Activated T-cell treated with anti-CD3 and anti-CD28 coated beads, Interleukin-2, amount 50 U/mL, for 1 hour (primary cell): ENCODE measurements at regions not wholly inside any gene's neighbourhood (a gene's known extent, or its start where the extent isn't known, plus 50 kb on each side); places are given as distances from the start of the nearest gene placed in this dataset.
"Not testable (repeated sequence)": the region's sequence is repeated elsewhere in the genome, so short reads cannot be mapped to it uniquely, and the experiment has no call there.

Experiments
- DNase-seq: peaks from one replicate; pipeline ENCODE4 v3.0.0-alpha.2; 2020

- DNase-seq, result no peak
These were observed 275.7 kb upstream of the C1orf174 start for GRCh38 chr1:4175566-4176405.

GRCh38 chr1:4176841-4177240 is 276.8 kb upstream of the C1orf174 start:
- no peak for DNase-seq

GRCh38 chr1:4177425-4178150 is 277.5 kb upstream of the C1orf174 start:
- no peak for DNase-seq

- DNase-seq, result no peak
These were observed 278.5 kb upstream of the C1orf174 start for GRCh38 chr1:4178501-4179113.

GRCh38 chr1:4179914-4180735 is 280.1 kb upstream of the C1orf174 start:
- no peak for DNase-seq

GRCh38 chr1:4186486-4186885 is 286.4 kb upstream of the C1orf174 start:
- not testable (repeated sequence) for DNase-seq

GRCh38 chr1:4203501-4203900 is 303.4 kb upstream of the C1orf174 start:
- DNase-seq, result no peak

GRCh38 chr1:4207183-4207582 is 307.1 kb upstream of the C1orf174 start:
- no peak for DNase-seq

GRCh38 chr1:4207842-4208692 is 308.0 kb upstream of the C1orf174 start:
- no peak for DNase-seq

- no peak for DNase-seq
These were observed 310.0 kb upstream of the C1orf174 start for GRCh38 chr1:4210043-4210442.

- no peak for DNase-seq
These were observed 312.7 kb upstream of the C1orf174 start for GRCh38 chr1:4212796-4213195.

- no peak for DNase-seq
These were observed 313.4 kb upstream of the C1orf174 start for GRCh38 chr1:4213366-4213973.

- DNase-seq, result no peak
These were observed 314.8 kb upstream of the C1orf174 start for GRCh38 chr1:4214826-4215225.

- no peak for DNase-seq
These were observed 315.3 kb upstream of the C1orf174 start for GRCh38 chr1:4215391-4215790.

GRCh38 chr1:4216231-4216630 is 316.2 kb upstream of the C1orf174 start:
- DNase-seq, result no peak

- no peak for DNase-seq
These were observed 318.5 kb upstream of the C1orf174 start for GRCh38 chr1:4218619-4219018.

GRCh38 chr1:4219111-4219510 is 319.0 kb upstream of the C1orf174 start:
- DNase-seq, result no peak

- no peak for DNase-seq
These were observed 319.8 kb upstream of the C1orf174 start for GRCh38 chr1:4219826-4220225.

GRCh38 chr1:4220362-4220761 is 320.3 kb upstream of the C1orf174 start:
- DNase-seq, result no peak

- DNase-seq, result no peak
These were observed 321.0 kb upstream of the C1orf174 start for GRCh38 chr1:4221107-4221506.

- DNase-seq, result no peak
These were observed 324.8 kb upstream of the C1orf174 start for GRCh38 chr1:4224684-4225467.
